K562 (cell line): ENCODE measurements at regions not wholly inside any gene's neighbourhood (a gene's known extent, or its start where the extent isn't known, plus 50 kb on each side); places are given as distances from the start of the nearest gene placed in this dataset.

ENCODE experiments used
- ATAC-seq: fragments of 200-7000 bp; cut with Tn5 transposase; 3 replicates; pipeline ENCODE4 v1.9.1; 2020; ENCODE audit warnings: moderate library complexity
- BruUV-seq: library from RNA; stranded (reverse); fragments of 400-500 nt; replicated peaks from 2 replicates; lab custom pipeline; 2021; lab: Mats Ljungman, UMichigan
- CTCF ChIA-PET: fragments of 300-600 bp; formaldehyde crosslinking; extraction: SDS; loops from one replicate; lab custom pipeline; 2021; ENCODE audit warnings: low intra/inter-chr PET ratio; lab: Yijun Ruan, JAX
- POLR2A ChIA-PET: fragments of 300-600, 350-650 bp; sonication (Branson Sonifier 250); formaldehyde crosslinking; extraction: SDS; loops from one replicate; lab custom pipeline; 2021; ENCODE audit warnings: antibody characterized with exemption, inconsistent platforms; lab: Yijun Ruan, JAX
- DNase-seq, 4 experiments: peaks; one replicate each; pipeline versions ENCODE4 v3.0.0 to v3.0.0-alpha.2; 2011 to 2018; ENCODE audit warnings: low spot score in 3 of 4, mixed read lengths in 3 of 4; ENCODE audit errors: extremely low read depth in 1 of 4
- FAIRE-seq: peaks from 2 replicates; lab custom pipeline; 2011; peaks lifted over from hg19 to GRCh38; lab: Jason Lieb, UNC
- H2AFZ ChIP-seq: 2 replicates; pipeline ENCODE4 v1.6.0; 2011; ENCODE audit warnings: low read depth, low read length, control low read depth, inconsistent platforms
- H3K27ac ChIP-seq: fragments of 200-600 bp; 3 replicates; pipeline ENCODE4 v1.8.0; 2011; ENCODE audit warnings: low read depth, mild to moderate bottlenecking, control low read depth, inconsistent platforms, low read length, moderate library complexity, mixed read lengths; ENCODE audit errors: extremely low read depth
- H3K27me3 ChIP-seq, 2 experiments: fragments of 300-600 bp in 1 of 2; 2 replicates in 1 of 2; 3 replicates in 1 of 2; pipeline versions ENCODE4 v1.6.0 to v1.8.0; 2011; ENCODE audit warnings: inconsistent platforms in 2 of 2, low read length in 2 of 2, mild to moderate bottlenecking in 1 of 2, mixed read lengths in 1 of 2, moderate library complexity in 1 of 2; ENCODE audit not compliant: control insufficient read depth in 2 of 2, insufficient read depth in 2 of 2
- H3K36me3 ChIP-seq: fragments of 300-600 bp; 3 replicates; pipeline ENCODE4 v1.8.0; 2011; ENCODE audit warnings: mild to moderate bottlenecking, low read length, inconsistent platforms; ENCODE audit not compliant: control insufficient read depth, insufficient read depth
- H3K4me1 ChIP-seq, 2 experiments: fragments of 200-600 bp in 1 of 2; replicated peaks in 1 of 2; 2 replicates in 1 of 2; 3 replicates in 1 of 2; pipeline versions ENCODE4 v1.5.1 to v1.8.0; 2011; ENCODE audit warnings: inconsistent platforms in 2 of 2, low read length in 2 of 2, mild to moderate bottlenecking in 1 of 2, mixed read lengths in 1 of 2, moderate library complexity in 1 of 2; ENCODE audit not compliant: control insufficient read depth in 2 of 2, insufficient read depth in 2 of 2
- H3K4me2 ChIP-seq: 2 replicates; pipeline ENCODE4 v1.6.1; 2011; ENCODE audit warnings: low read length, control low read depth, inconsistent platforms, mixed read lengths; ENCODE audit not compliant: insufficient read depth
- H3K4me3 ChIP-seq: fragments of 200-600 bp; sonication (generic), shearing (Covaris generic); 2 replicates; pipeline ENCODE4 v1.5.1; 2016; ENCODE audit warnings: control low read depth, inconsistent platforms
- H3K79me2 ChIP-seq: fragments of 200-600 bp; 3 replicates; pipeline ENCODE4 v1.8.0; 2011; ENCODE audit warnings: low read length, inconsistent platforms; ENCODE audit not compliant: control insufficient read depth, insufficient read depth
- H3K9ac ChIP-seq, 2 experiments: 2 replicates each; pipeline versions ENCODE4 v1.6.0 to v1.6.1; 2011; ENCODE audit warnings: low read depth in 2 of 2, low read length in 2 of 2, control low read depth in 1 of 2, inconsistent platforms in 1 of 2, mild to moderate bottlenecking in 1 of 2, mixed read lengths in 1 of 2; ENCODE audit not compliant: insufficient read depth in 1 of 2
- H3K9me1 ChIP-seq: one replicate; pipeline ENCODE4 v1.6.0; 2011; ENCODE audit warnings: inconsistent platforms, mild to moderate bottlenecking, low read length, moderate library complexity; ENCODE audit not compliant: control insufficient read depth, insufficient read depth
- H3K9me3 ChIP-seq: replicated peaks from 2 replicates; pipeline ENCODE4 v1.5.1; 2011; ENCODE audit warnings: low read depth, low read length, inconsistent platforms; ENCODE audit not compliant: control insufficient read depth, insufficient read depth
- H4K20me1 ChIP-seq: replicated peaks from 2 replicates; pipeline ENCODE4 v1.6.1; 2011; ENCODE audit warnings: low read length, inconsistent platforms, mixed read lengths; ENCODE audit not compliant: control insufficient read depth, insufficient read depth
- GATAD2A ChIP-seq: fragments of 450-650 bp; IDR thresholded peaks from 2 replicates; pipeline ENCODE4 v1.6.1; 2017
- HDGF ChIP-seq: fragments of 450-650 bp; IDR thresholded peaks from 2 replicates; pipeline ENCODE4 v1.6.1; 2016
- NFIX ChIP-seq: fragments of 250-450 bp; sonication (Bioruptor Pico); IDR thresholded peaks from 2 replicates; pipeline ENCODE4 v1.4.0; 2020; ENCODE audit warnings: low read depth, mild to moderate bottlenecking, moderate library complexity
- NR3C1 ChIP-seq: sonication (generic); formaldehyde crosslinking; IDR thresholded peaks from 2 replicates; pipeline ENCODE4 v1.8.1; 2022; ENCODE audit warnings: missing genetic modification reagents
- ZNF316 ChIP-seq: fragments of 450-650 bp; IDR thresholded peaks from 2 replicates; pipeline ENCODE4 v1.6.1; 2016
- in situ Hi-C: fragments of 300-500 bp; cut with MboI; formaldehyde crosslinking; loops from 4 replicates; pipeline ENCODE4 v1.15.0; 2018; ENCODE audit warnings: inconsistent platforms, mixed read lengths
- intact Hi-C: fragments of 100-400 bp; cut with micrococcal nuclease; formaldehyde crosslinking; loops from 2 replicates; pipeline ENCODE4 v1.14.2; 2022

DNA sequence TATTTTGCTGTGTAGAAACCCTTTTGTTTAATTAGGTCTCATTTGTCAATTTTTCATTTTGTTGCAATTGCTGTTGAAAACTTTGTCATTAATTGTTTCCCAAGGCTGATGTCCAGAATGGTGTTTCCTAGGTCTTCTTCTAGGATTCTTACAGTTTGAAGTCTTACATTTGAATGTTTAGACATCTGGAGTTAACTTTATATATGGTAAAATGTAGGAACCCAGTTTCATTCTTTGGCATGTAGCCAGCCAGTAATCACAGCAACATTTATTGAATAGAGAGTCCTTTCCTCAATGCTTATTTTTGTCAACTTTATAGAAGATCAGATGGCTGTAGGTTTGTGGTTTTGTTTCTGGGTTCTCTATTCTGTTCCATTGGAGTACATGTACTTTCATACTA, 1290.8 kb upstream of the CDH9 start:
- intact Hi-C loops: no loop called here
- H3K27ac ChIP-seq: no peak overlapping the region
- H3K9ac ChIP-seq: no peak overlapping the region
- ATAC-seq: no peak
- POLR2A ChIA-PET: interaction anchor here (1.2 kb wide), 1 partner anchor 22 kb away, joined by 3 read pairs; no protein-coding TSS in a partner anchor
- no peak overlapping the region for H3K4me2 ChIP-seq
- no peaks in the 10 kb centered on the region for H3K27me3 ChIP-seq
- BruUV-seq: no TSS peak
- no peak for DNase-seq
- no peaks in the 10 kb centered on the region for H3K79me2 ChIP-seq
- CTCF ChIA-PET: no interaction called here
- in situ Hi-C loops: loop anchor here (25.0 kb wide), 1 partner anchor 433 kb away; no protein-coding TSS in a partner anchor
- no peak overlapping the region for H2AFZ ChIP-seq
- FAIRE-seq: no peak
- TF ChIP-seq GATAD2A (no peak), NFIX (CRISPR knock-in tag) (0 out of 2 replicates have a peak, but pooled peaks have one; percentile 20)
- H3K4me3 ChIP-seq: no peak overlapping the region
- H4K20me1 ChIP-seq: no peaks in the 10 kb centered on the region
- H3K4me1 ChIP-seq: no peaks in the 10 kb centered on the region
- no peaks in the 10 kb centered on the region for H3K9me3 ChIP-seq
- H3K36me3 ChIP-seq: no peaks in the 10 kb centered on the region
- H3K9me1 ChIP-seq: no peaks in the 10 kb centered on the region

- H4K20me1 ChIP-seq: no peaks in the 10 kb centered on the region
- H3K79me2 ChIP-seq: no peaks in the 10 kb centered on the region
- in situ Hi-C loops (loop anchor here (25.0 kb wide), 1 partner anchor 434 kb away; no protein-coding TSS in a partner anchor), intact Hi-C loops (no loop called here)
- H2AFZ ChIP-seq: no peak overlapping the region
- no peaks in the 10 kb centered on the region for H3K36me3 ChIP-seq
- H3K9ac ChIP-seq: no peak overlapping the region
- CTCF ChIA-PET: no interaction called here
- no peaks in the 10 kb centered on the region for H3K9me1 ChIP-seq
- no peaks in the 10 kb centered on the region for H3K27me3 ChIP-seq
- no peak for ATAC-seq
- H3K4me3 ChIP-seq: no peak overlapping the region
- BruUV-seq: no TSS peak
- no peaks in the 10 kb centered on the region for H3K9me3 ChIP-seq
- no peak for TF ChIP-seq HDGF
- no peak for TF ChIP-seq ZNF316
- no peak for TF ChIP-seq NR3C1 (CRISPR knock-in tag)
- POLR2A ChIA-PET: no interaction called here
- H3K27ac ChIP-seq: no peak overlapping the region
- no peak overlapping the region for H3K4me2 ChIP-seq
- no peak for DNase-seq
- no peak for FAIRE-seq
- H3K4me1 ChIP-seq: no peaks in the 10 kb centered on the region
Measured at GRCh38 chr5:28328681-28329080, 1290.3 kb upstream of the CDH9 start.
